CD14-positive monocyte (primary cell): ENCODE measurements at regions not wholly inside any gene's neighbourhood (a gene's known extent, or its start where the extent isn't known, plus 50 kb on each side); places are given as distances from the start of the nearest gene placed in this dataset.

ENCODE experiments used
- DNase-seq, 3 donors: peaks; one replicate each; pipeline ENCODE4 v3.0.0-alpha.2; 2011 to 2022
- H2AFZ ChIP-seq: 2 replicates; pipeline ENCODE4 v1.6.0; 2012; ENCODE audit warnings: mild to moderate bottlenecking, low read depth, low read length, inconsistent platforms; ENCODE audit not compliant: insufficient read depth, poor library complexity, severe bottlenecking
- H3K27ac ChIP-seq, 2 donors: 1 replicate in 1 of 2; 2 replicates in 1 of 2; pipeline ENCODE4 v1.5.1; 2012 to 2013; ENCODE audit warnings: low read length in 2 of 2, control low read depth in 1 of 2, inconsistent platforms in 1 of 2, low read depth in 1 of 2, mild to moderate bottlenecking in 1 of 2
- H3K27me3 ChIP-seq, 2 donors: one replicate each; pipeline versions ENCODE4 v1.6.0 to v1.6.1; 2011 to 2013; ENCODE audit warnings: low read length in 2 of 2; ENCODE audit not compliant: control insufficient read depth in 2 of 2, insufficient read depth in 2 of 2
- H3K36me3 ChIP-seq, 2 donors: replicated peaks in 1 of 2; 1 replicate in 1 of 2; 2 replicates in 1 of 2; pipeline versions ENCODE4 v1.5.1 to v1.6.1; 2012 to 2013; ENCODE audit warnings: low read length in 2 of 2, control low read depth in 1 of 2, inconsistent platforms in 1 of 2, mild to moderate bottlenecking in 1 of 2; ENCODE audit not compliant: insufficient read depth in 2 of 2, control insufficient read depth in 1 of 2
- H3K4me1 ChIP-seq, 2 donors: 1 replicate in 1 of 2; 2 replicates in 1 of 2; pipeline versions ENCODE4 v1.5.1 to v1.6.1; 2012 to 2013; ENCODE audit warnings: low read length in 2 of 2, control low read depth in 1 of 2, inconsistent platforms in 1 of 2, mild to moderate bottlenecking in 1 of 2, moderate library complexity in 1 of 2; ENCODE audit not compliant: insufficient read depth in 2 of 2, control insufficient read depth in 1 of 2
- H3K4me2 ChIP-seq: replicated peaks from 2 replicates; pipeline ENCODE3; 2012; ENCODE audit warnings: low read length, moderate library complexity, mild to moderate bottlenecking; ENCODE audit not compliant: poor library complexity, severe bottlenecking; ENCODE audit errors: extremely low read depth
- H3K4me3 ChIP-seq, 3 experiments: fragments of 200-600 bp in 1 of 3; sonication (generic) in 1 of 3; replicated peaks in 1 of 3; 1 replicate in 2 of 3; 2 replicates in 1 of 3; pipeline ENCODE4 v1.5.1; 2011 to 2013; ENCODE audit warnings: low read length in 3 of 3, mild to moderate bottlenecking in 3 of 3, control low read depth in 2 of 3, low read depth in 2 of 3, inconsistent platforms in 1 of 3, moderate library complexity in 1 of 3
- H3K79me2 ChIP-seq: 2 replicates; pipeline ENCODE4 v1.6.0; 2012; ENCODE audit warnings: mild to moderate bottlenecking, control low read depth, inconsistent platforms, low read length, moderate library complexity; ENCODE audit not compliant: insufficient read depth
- H3K9ac ChIP-seq: 2 replicates; pipeline ENCODE4 v1.6.0; 2017; ENCODE audit warnings: low read length, mild to moderate bottlenecking; ENCODE audit not compliant: insufficient read depth, poor library complexity, severe bottlenecking
- H3K9me3 ChIP-seq, 2 donors: replicated peaks in 1 of 2; 1 replicate in 1 of 2; 2 replicates in 1 of 2; pipeline versions ENCODE4 v1.5.1 to v1.6.1; 2012 to 2013; ENCODE audit warnings: low read length in 2 of 2, control low read depth in 1 of 2; ENCODE audit not compliant: control insufficient read depth in 1 of 2, insufficient read depth in 1 of 2
- H4K20me1 ChIP-seq: 2 replicates; pipeline ENCODE4 v1.6.0; 2012; ENCODE audit warnings: mild to moderate bottlenecking, low read length, control low read depth, moderate library complexity; ENCODE audit not compliant: insufficient read depth
- H3K27ac Mint-ChIP-seq, 7 donors: one replicate each; pipeline ENCODE4 v1.8.0; 2020; ENCODE audit warnings: mild to moderate bottlenecking in 7 of 7, mixed read lengths in 7 of 7, moderate library complexity in 6 of 7, inconsistent platforms in 2 of 7
- H3K27me3 Mint-ChIP-seq, 3 donors: one replicate each; pipeline ENCODE4 v1.8.0; 2021 to 2022; ENCODE audit warnings: low read depth in 3 of 3, mild to moderate bottlenecking in 3 of 3, mixed read lengths in 3 of 3, moderate library complexity in 3 of 3, inconsistent platforms in 1 of 3
- H3K36me3 Mint-ChIP-seq, 2 donors: one replicate each; pipeline ENCODE4 v1.8.0; 2020; ENCODE audit warnings: mixed read lengths in 2 of 2, inconsistent platforms in 1 of 2, mild to moderate bottlenecking in 1 of 2
- H3K4me1 Mint-ChIP-seq: one replicate; pipeline ENCODE4 v1.8.0; 2020; ENCODE audit warnings: mild to moderate bottlenecking, mixed read lengths
- H3K4me3 Mint-ChIP-seq, 2 donors: one replicate each; pipeline ENCODE4 v1.8.0; 2020; ENCODE audit warnings: mild to moderate bottlenecking in 2 of 2, mixed read lengths in 2 of 2, moderate library complexity in 1 of 2
- H3K9me3 Mint-ChIP-seq, 7 donors: one replicate each; pipeline ENCODE4 v1.8.0; 2020 to 2022; ENCODE audit warnings: mixed read lengths in 7 of 7, mild to moderate bottlenecking in 6 of 7, moderate library complexity in 6 of 7, inconsistent platforms in 2 of 7
- CTCF ChIP-seq: fragments of 200-600 bp; IDR thresholded peaks from one replicate; pipeline ENCODE4 v1.8.0; 2022; ENCODE audit warnings: antibody characterized with exemption, mild to moderate bottlenecking
- WGBS: methylation state at CpG from one replicate; pipeline ENCODE4 v1.1.5; 2013; ENCODE audit warnings: missing lambda C conversion rate; ENCODE audit not compliant: insufficient coverage; 5-methylcytosine and 5-hydroxymethylcytosine counted together
- intact Hi-C, 2 donors: fragments of 100-400 bp; cut with micrococcal nuclease; formaldehyde crosslinking; loops; one replicate each; pipeline versions ENCODE4 v1.15.0 to v1.15.1; 2023

GRCh38 chr2:100196786-100197494 is 54.5 kb upstream of the AFF3 start:
- Histone ChIP-seq H4K20me1 (no peaks in the 10 kb centered on the region), H2AFZ (no peak overlapping the region), H3K4me1 (peaks cover 29 to 32% of the 10 kb centered on the region in 2 donors), H3K27me3 (no peaks in the 10 kb centered on the region), H3K36me3 (no peaks in the 10 kb centered on the region), H3K9me3 (no peaks in the 10 kb centered on the region), H3K79me2 (no peaks in the 10 kb centered on the region), H3K27ac (no peak overlapping the region), H3K9ac (no peak overlapping the region), H3K4me3 (no peak overlapping the region), H3K4me2 (no peak overlapping the region)
- WGBS, result 91% methylated on average over 12 of the region's 18 CpGs
- no peak for TF ChIP-seq CTCF
- DNase-seq, result no peak
- Mint-ChIP-seq H3K27me3 (peaks cover 0 to 1% (median 0%) of the 10 kb centered on the region in 3 donors), H3K36me3 (peaks cover 0 to 3% of the 10 kb centered on the region in 2 donors), H3K4me3 (no peak overlapping the region), H3K9me3 (peaks cover 0 to 6% (median 2%) of the 10 kb centered on the region in 7 donors), H3K27ac (no peak overlapping the region), H3K4me1 (peaks cover 41% of the 10 kb centered on the region)
- intact Hi-C loops, result no loop called here

DNA sequence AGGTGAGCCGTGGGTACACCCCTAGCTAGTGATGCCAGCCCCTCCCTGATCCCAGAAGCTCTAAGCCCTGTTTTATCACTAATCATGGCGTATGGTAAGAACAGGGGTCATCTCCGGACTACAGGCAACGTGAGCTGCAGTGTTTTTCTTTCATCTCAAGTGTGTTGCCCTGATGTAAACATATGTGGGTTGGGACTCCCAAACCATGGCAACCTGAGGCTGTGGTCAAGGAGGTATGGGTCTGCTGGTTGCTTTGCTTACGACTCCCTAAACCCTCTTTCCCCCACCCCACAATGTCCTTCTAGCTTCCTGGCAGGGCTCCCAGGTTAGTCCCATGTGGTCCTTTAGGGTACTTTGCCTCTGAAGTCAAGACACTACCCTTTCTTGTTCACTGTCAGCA is 53.6 kb upstream of the AFF3 start:
- no peak for TF ChIP-seq CTCF

More for the DNA sequence above, 53.6 kb upstream of the AFF3 start:
- no peaks in the 10 kb centered on the region for H3K9me3 ChIP-seq
- H3K4me3 ChIP-seq, result no peak overlapping the region
- H3K4me1 Mint-ChIP-seq, result peaks cover 48% of the 10 kb centered on the region
- WGBS, result 100% methylated on average over 3 of the region's 5 CpGs
- no peaks in the 10 kb centered on the region for H3K36me3 ChIP-seq
- intact Hi-C loops, result no loop called here
- H3K4me1 ChIP-seq, result peaks cover 39 to 41% of the 10 kb centered on the region in 2 donors
- H3K27ac Mint-ChIP-seq, result peak overlapping the region in 1 of 7 donors; percentile 40
- no peaks in the 10 kb centered on the region for H3K27me3 ChIP-seq
- H3K9me3 Mint-ChIP-seq, result peaks cover 0 to 4% (median 2%) of the 10 kb centered on the region in 7 donors
- H3K79me2 ChIP-seq, result no peaks in the 10 kb centered on the region
- H3K4me3 Mint-ChIP-seq, result no peak overlapping the region
- DNase-seq, result no peak
- H2AFZ ChIP-seq, result no peak overlapping the region
- H3K4me2 ChIP-seq, result no peak overlapping the region
- peaks cover 0 to 1% (median 0%) of the 10 kb centered on the region in 3 donors for H3K27me3 Mint-ChIP-seq
- no peaks in the 10 kb centered on the region for H4K20me1 ChIP-seq
- no peak overlapping the region for H3K9ac ChIP-seq
- H3K27ac ChIP-seq, result no peak overlapping the region
- H3K36me3 Mint-ChIP-seq, result peaks cover 0 to 3% of the 10 kb centered on the region in 2 donors
